ENCODE measurements at regions not wholly inside any gene's neighbourhood (a gene's known extent, or its start where the extent isn't known, plus 50 kb on each side); places are given as distances from the start of the nearest gene placed in this dataset.

DNA sequence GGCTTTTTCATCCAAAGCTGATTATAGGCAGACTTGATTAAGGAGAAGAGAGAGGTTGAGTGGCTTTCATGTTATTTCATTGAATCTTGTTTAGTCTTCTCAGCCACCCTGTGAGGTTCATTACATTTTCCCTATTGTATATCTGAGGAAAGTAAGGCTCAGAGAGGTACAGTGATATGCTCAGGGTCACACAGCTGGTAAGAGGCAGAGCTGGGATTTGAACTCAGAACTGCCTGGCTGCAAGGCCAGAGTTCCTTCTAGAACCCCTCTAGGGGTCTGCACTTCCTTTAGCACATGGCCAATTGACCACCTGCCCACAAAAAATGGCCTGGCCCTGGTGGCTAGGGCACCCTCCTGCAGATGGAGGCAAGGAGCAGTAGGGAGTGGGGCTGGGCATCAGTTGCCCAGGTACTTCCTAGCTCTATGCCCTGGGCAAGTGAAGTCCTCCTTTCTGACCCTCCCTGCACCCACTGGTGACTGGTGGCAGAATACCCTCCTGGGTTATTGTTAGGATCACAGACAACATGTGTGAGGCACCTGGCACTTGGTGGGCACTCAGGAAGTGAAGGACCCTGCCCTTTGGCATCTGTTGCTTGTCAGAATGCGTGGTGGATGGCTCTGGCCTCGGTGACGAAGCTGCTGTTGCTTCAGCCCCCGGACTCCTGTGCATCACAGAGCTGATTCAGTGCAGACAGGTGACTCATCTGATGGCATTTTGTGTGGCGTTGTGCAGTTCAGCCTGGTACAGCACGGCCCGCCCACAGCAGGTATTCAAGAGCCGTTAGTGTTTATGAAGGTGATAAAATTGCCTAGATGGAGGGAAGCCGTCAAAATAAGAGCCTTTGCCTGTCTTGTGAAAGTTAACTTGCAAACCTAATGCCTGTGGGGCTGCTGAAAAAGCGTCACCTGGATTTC lies 115.8 kb downstream of the SLC25A47 start:
- peak; percentile 96 for DNase-seq (ENCODE audit: low spot score)

DNA sequence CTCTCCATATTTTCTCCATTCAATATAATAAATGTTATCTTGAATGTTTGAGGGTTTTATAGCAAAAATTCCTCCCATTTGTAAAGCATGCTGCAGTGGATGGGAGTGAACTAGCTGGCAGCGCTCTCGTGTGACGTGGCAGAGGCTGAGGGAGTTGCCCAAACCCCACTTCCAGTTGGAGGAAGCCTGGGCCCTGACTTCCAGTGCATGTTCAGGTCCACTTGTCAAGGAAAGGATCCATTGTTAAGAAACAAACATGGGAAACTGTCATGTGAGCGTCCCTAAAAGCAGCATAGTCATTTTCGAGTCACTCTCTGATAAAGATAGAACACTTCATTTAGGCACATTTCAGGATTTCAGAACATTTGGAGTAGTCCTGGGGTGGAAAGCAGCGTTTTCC lies 116.6 kb downstream of the SLC25A47 start:
- peak; percentile 44 for DNase-seq (ENCODE audit: low spot score)

DNA sequence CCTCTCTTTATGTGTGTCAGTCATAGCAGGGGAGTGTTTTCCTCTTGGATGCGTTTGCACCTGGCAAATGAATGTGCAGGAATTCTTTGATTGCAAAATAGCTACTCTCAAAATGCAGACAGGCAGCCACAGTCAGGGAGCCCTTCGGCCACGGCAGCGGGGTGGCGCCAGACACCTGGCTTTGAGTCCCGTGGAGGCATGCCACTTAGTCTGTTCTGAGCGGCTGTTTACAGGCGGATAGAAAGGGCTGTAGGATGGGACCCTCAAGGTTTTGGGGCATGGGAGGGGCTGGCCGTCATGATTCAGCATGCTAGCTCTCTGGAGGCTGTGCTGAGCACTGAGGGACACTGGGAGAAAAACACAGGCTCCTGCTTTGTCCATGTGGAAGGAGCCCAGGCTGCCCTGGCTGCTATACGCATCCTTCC lies 117.1 kb downstream of the SLC25A47 start:
- peak; percentile 85 for DNase-seq (ENCODE audit: low spot score)

DNA sequence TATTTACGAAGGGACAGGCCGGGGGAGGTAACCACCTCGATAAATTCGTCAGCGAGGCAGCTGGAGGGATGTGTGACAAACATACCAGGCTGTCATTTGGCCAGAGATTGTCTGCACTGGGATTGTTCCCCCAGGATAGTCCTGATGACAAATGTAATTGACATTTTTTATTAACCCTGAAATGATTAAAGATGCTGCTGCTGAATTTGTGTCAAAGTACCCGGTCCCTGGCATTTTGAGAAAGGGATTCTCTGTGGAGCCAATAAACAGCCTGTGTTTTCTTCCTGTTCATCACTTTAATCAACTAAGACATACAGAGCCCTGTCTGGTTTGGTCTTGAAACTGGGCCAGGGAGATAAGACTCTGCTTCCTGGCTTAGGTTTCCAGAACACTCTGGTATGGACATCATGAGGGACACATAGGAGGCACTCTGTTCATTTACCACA lies 117.6 kb downstream of the SLC25A47 start:
- no peak for DNase-seq (ENCODE audit: low spot score)

DNA sequence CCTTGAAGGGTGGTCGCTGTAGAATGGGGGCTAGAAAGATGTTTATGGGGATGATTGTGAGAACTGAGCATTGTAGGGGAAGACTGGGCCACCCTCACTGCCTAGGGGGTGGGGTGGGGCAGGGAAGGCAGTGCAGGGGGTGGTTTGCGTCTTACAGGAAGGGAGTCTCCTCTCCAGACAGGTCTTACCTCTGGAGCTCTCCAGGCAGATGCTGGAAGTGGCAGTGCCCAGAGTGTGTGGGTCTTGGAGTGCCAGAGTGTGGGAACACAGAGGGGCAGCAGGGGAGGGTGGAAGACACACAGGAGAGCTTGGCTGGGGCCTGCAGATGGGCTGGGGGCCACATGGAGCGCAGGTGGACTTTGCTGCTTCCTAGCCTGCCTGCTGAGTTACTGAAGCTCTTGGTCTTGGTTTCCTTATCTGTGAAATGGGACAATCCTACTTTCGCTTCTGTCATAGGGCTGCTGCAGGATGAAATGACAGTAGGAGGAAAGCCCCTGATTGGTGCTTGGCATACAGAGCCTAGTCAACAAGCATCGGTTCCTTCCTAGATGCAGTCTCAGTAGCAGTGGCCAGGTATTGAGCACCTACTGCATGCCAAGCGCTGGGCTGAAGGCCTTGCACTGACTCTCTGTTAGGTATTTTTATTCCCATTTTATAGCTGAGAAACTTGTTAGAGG lies 118.3 kb downstream of the SLC25A47 start:
- no peak for DNase-seq (ENCODE audit: low spot score)

DNA sequence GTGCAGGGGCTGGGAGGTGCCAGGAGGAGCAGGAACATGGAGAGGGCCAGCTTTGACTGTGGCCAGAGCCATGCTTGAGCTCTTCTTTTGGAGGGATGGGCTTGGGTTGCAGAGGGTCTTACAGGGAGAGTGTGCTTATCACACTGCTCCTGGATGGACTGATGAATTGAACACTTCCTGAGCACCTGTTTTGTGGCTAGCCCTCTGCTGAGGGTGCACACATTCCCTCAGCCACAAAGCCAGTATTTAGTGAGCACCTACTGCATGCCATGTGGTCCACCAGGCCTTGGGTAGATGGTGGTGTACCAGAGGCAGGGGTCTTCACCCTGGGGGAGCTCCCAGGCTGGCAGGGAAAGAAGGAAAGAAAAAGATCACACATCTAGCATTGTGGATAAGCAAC lies 118.9 kb downstream of the SLC25A47 start:
- DNase-seq (ENCODE audit: low spot score): no peak

DNA sequence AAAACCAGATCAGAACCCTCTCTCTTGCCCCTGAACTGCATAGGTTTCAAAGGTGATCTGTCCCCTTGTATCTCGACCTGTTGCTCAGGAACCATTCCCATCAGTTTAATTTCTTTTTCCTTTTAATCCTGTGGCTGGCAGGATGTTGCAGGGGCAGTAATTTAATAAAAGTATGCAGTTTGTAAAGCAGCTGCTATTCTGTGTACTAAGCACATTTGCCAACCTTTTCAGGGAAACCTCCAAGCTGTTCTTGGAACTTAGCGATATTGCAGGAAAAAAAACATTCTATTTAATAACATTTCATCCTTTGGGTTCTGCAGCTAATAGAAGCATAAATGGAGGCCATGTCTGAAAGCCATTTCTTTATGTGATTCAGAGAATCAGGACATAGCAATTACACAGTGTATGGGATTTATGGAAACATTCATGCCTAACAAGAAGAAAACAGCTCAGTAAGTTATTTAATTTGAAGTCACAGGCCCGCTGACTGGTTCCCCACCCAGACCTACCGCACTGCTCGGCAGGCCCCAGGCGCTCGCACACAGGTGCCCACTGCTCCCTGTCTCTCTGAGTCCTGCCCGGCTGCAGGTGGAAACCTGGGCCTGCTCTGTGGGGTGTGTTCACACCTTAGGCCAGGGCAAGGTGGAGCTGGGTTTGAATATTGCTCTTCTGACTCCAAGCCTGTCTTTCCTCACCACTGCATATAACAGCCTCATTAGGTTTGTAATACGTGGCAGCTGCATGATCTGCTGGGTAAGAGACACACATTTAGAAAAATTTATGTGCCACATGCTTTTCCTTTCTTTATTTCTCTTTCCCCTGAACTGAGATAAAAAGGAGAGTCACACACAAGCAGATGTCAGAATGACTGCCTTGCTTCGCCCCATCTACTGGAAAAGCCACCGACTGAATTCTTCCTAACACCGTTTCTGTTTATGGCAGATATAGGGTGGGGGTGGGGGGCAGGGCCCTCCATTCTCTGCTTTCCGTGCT lies 119.7 kb downstream of the SLC25A47 start:
- DNase-seq (ENCODE audit: low spot score): no peak

DNA sequence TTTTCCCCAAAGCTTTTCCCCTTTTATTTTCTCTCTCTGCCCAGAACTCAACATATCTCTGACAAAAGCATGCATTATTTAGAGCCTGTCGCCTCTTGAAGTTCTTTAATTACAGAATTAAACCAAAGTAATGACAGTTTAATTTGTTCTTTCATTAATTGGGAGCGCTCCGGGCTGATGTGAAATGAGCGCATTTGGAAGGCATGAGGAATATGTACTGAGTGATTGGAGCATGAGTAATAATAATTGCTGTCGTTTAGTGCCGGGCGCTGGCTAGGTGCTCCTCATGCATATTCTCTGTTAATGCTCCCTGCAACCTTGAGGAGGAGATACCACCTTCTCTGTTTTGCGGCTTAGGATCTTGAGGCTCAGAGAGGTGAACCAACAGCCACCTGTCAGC lies 120.5 kb downstream of the SLC25A47 start:
- DNase-seq (ENCODE audit: low spot score): peak; percentile 38

DNA sequence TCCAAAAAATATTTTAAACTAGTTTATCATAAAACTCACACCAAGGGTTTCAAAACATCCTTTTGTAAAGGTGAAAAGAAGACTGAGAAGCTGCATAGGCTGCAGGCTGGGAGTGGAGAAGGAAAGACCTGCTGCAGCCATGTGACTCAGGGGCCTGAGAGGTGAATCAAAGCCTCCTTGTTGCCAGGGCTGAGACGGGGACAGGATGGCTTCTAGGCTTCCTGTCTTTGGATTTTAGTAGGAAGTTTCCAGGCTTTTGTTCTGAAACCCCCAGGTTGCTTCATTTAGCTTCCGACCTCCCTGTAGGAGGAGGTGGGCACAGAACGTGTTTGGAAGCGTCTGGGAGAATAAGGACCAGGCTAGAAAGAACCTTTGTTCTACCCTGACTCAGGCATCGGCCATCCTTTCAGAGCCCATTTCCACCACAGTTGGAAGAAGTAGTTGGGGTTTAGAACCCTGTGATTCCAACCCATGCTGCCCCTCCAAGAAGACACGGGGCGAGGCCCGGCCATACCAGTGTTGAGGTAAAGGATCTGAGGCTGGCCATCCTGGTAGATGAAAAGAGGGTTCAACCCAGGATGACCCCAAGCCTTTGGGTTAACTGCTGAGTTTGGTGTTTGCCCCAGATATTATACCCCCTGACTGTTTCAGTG lies 122.4 kb downstream of the SLC25A47 start:
- peak; percentile 53 for DNase-seq (ENCODE audit: low spot score)

DNA sequence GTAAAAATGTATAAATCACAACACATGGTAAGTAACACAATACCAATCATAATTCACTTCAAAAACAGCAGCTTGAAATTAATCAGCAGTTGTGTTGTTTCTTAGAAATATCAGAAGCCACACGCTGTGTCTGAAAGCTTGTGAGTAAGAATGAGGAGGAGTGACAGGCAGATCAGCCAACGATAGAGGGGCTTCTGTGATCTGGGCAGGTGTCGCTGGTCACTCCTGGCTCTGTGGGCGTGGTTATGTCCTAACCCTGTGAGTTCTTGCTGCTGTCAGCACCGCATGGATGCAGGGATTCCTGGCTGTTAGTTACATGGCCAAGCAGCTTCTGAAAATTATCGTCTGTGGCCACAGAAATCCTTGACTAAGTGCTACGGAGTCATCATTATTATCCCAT lies 123.4 kb downstream of the SLC25A47 start:
- DNase-seq (ENCODE audit: low spot score): peak; percentile 57

DNA sequence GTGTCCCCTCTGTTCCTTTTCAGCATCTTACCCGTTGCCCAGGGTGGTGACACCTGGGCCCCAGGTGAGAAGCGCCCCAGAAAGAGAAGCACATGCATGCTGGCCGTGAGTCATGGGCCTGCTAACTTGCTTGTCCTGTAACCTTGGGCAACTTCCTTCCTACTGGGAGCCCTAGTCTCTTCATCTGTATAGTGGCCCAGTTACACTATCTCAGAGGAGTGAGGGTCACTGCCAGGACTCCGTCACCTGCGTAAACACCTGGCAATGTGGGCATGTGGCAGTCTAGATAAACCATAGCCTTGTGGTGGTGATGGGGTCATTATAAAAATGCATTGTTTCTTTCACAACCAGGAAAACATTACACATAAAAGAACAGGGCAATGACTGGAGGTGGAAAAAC lies 125.2 kb downstream of the SLC25A47 start:
- DNase-seq (ENCODE audit: low spot score): no peak

DNA sequence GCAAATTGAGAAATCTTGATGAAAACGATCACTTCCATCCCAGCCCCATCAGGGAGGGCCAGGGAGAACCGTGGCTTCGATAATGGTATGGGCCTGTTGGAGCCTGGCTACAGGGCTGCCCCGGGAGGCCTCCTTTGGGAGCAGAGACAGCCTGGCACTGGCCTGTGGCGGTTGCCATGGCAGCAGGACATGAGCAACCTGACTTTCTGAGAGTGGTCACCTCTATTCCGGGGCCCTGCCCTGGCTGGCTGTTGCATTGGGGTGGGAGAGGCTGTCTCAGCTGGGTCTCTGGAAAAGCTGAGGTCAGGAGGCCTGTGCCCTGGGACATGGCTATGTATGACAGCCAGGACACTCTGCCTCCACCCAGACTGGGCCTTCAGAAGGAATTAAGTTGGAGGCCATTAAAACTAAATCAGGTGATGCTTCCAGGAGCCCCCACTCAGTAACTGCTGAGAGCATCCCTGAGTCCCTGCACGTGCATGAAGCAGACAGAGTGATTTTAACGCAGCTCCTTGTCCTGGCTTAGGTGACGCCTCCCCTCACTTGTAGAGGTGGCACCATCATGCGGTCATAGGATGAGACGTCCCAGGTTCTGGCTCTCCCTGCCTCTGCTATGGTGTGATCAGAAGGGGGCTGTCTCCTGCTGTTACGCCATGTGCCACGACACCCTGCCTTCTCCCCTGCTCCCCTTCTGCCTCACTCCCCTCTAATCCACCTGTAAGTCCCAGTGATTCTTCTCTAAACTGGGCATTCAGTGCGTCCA lies 126.3 kb downstream of the SLC25A47 start:
- DNase-seq (ENCODE audit: low spot score): no peak

DNA sequence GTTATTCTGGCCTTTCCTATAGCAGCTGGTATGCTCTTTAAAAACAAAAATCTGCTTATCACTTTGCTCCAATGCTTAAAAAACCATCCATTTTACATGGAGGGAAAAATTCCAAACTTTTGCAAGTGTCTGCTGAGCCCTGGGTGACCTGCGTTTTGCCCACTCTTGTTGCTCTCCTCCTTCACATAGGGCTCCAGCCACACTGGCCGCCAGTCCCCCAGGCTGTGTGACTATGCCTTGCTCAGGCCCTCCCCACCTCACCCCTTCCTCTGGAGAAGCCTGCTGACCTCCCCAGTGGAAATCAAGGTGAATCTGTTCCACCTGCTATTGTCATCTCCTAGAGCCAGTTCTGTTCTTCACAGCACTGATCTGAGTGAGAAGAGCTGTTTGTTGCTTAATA lies 126.9 kb downstream of the SLC25A47 start:
- no peak for DNase-seq (ENCODE audit: low spot score)

DNA sequence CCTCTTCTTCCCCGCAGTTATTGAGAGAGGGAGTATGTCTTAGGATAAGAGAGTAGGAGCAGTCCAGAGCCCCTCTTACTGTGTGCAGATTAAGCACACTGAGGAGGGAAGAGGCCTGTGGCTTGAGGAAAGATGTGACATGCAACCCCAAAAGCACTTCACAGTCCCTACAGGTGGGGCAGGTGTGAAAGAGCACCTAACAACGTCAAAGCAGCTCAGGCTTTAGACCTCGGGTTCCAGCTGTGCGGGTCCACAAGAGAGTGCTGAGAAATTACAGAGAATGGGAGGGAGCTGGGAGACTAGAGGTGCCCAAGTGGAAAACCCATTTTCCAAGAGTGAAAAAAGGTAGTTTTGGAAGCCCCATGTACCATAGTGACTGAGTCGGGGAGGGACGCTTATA lies 127.6 kb downstream of the SLC25A47 start:
- no peak for DNase-seq (ENCODE audit: low spot score)

DNA sequence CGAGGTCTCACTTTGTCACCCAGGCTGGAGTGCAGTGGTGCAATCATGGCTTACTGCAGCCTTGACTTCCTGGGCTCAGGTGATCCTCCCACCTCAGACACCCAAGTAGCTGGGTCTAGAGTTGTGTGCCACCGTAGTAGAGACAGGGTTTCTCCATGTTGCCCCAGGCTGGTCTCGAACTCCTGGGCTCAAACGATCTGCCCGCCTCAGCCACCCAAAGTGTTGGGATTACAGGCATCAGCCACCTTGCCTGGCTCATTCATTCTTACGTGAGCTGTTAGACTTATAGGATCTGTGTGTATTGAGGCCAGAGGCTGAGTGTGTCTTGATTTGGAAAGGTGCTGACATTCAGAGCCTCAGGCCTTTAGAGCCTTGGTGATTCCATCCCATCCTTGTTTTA lies 128.1 kb downstream of the SLC25A47 start:
- DNase-seq (ENCODE audit: low spot score): no peak

DNA sequence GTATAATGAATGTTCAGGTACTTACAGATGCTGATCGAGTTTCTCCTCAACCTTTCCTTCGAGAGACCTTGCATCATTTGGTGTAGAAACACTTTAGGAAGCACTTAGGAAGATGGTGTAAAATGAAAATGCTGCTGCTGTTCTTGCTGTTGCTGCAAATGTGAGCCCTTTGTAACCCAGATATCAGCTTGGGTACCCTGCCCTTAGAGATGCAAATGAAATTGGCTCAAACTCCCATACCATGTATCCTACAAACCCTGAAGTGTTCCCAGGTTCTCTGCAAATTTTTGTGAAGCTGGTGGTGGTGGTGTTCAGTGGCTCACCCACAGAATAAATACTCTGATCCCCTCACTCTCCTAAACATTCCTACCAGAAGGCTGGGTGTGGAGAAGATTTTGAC lies 130.8 kb downstream of the SLC25A47 start:
- no peak for DNase-seq (ENCODE audit: low spot score)

DNA sequence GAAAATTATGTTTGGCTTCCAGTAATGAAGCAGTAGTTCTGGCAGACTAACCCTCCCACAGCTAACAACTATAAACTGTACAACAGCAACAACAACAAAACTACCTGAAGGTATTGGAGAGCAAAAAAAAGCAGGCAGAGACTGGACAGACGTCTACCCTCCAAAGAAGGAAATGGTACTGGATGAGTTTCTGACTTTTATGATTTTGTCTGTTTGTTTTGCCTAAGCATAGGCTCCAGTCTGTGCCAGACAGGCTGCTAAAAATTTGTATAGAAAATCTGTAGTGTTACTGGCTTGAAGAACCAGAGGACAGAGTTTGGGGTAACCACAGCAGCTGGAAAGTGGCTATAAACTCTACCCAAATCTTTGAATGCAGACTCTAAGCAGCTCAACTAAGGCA lies 131.3 kb downstream of the SLC25A47 start:
- DNase-seq (ENCODE audit: low spot score): no peak

DNA sequence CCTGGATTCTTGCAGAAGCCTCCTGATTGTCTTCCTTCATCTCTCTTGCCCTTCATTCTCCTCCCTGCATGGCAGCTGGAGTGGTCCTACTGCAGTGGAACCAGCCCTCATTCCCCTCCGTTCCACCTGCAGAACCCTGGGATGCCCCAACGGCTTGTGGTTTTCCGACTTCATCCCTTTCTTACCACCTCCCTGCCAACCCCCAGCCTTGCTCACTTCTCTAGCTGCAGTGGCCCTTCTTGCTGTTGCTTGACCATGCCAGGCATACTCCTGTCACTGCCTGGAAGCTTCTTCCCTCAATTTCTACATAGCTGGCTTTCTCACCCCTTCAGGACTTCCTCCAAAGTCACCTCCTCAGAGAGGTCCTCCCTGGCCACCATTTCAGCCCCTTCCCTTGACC lies 123.3 kb downstream of the BEGAIN start:
- DNase-seq (ENCODE audit: low spot score): no peak

DNA sequence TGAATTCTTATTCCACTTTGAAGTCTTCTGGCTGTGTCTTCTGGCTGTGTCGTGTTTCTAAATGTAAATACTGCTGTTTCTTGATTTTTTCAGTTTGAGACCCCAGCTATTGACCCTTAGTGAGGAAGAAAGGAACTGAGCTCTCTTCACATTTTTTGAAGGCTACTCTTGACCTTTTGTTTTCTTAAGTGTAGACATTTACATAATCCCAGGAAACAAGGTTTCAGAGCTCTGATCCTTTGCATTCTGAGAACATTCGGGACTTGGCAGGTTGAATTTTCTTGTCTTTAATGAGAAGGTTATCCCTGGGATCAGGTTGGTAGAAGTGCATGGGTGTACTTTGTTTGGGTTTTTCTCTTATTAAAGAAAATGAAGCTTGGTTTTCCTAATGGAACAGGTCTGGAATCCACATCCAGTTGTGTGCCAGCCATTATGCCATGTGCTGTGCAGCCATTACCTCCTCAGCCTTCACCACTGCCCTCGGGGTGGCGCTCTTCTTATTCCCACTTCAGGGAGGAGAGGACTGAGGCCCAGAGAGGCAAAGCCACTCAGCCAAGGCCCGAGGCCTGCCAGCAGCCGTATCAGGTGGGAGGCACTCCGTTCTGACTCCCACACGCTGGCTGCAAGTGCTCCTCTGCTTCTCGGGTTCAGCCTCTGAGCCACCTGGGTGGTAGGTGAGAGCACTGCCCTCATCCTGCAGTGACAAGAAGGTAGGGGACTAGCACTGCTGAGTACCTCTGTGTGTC lies 120.9 kb downstream of the BEGAIN start:
- no peak for DNase-seq (ENCODE audit: low spot score)
